ENCODE measurements at regions not wholly inside any gene's neighbourhood (a gene's known extent, or its start where the extent isn't known, plus 50 kb on each side); places are given as distances from the start of the nearest gene placed in this dataset.

DNA sequence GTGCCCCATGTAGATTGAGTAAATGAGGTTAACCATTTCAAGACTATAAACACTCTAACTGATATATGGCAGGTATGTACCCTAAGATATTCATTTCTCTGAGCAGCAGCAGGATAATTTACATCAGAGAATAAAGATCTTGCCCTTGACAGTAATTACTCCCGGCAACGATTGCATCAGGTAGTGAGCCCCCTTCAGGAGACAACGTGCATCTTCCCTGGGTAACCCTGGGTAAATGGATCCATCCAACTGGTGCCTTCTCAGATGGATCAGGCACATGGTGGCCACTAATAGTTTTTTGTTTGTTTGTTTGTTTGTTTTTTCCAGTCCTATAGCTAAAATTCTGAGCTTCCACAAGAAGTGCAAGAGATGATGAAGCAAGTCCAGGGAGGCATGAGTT lies 469.4 kb upstream of the SLC35B3 start:
- H2AK5ac ChIP-seq (ENCODE audit: insufficient read length, low read length): no peak overlapping the region
- Mint-ChIP-seq H3K4me3 (no peak overlapping the region), H3K27me3 (ENCODE audit: low read depth) (no peaks in the 10 kb centered on the region), H3K36me3 (ENCODE audit: insufficient read depth in 1 of 3, low read depth in 3 of 3) (no peaks in the 10 kb centered on the region), H3K4me1 (no peaks in the 10 kb centered on the region), H3K9me3 (no peaks in the 10 kb centered on the region), H3K27ac (no peak overlapping the region)
- H3K79me1 ChIP-seq (ENCODE audit: insufficient read depth, low read depth, low read length, poor library complexity, severe bottlenecking): no peaks in the 10 kb centered on the region
- H3K9me3 ChIP-seq (ENCODE audit: control insufficient read depth, low read depth, low read length): no peaks in the 10 kb centered on the region
- TF ChIP-seq, protein P1, sequence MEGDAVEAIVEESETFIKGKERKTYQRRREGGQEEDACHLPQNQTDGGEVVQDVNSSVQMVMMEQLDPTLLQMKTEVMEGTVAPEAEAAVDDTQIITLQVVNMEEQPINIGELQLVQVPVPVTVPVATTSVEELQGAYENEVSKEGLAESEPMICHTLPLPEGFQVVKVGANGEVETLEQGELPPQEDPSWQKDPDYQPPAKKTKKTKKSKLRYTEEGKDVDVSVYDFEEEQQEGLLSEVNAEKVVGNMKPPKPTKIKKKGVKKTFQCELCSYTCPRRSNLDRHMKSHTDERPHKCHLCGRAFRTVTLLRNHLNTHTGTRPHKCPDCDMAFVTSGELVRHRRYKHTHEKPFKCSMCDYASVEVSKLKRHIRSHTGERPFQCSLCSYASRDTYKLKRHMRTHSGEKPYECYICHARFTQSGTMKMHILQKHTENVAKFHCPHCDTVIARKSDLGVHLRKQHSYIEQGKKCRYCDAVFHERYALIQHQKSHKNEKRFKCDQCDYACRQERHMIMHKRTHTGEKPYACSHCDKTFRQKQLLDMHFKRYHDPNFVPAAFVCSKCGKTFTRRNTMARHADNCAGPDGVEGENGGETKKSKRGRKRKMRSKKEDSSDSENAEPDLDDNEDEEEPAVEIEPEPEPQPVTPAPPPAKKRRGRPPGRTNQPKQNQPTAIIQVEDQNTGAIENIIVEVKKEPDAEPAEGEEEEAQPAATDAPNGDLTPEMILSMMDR (conservative IDR thresholded peaks at IDR 0.05): peak; percentile 75
- DNase-seq: peak; percentile 52
- no peak overlapping the region for H2BK20ac ChIP-seq (ENCODE audit: low read depth, low read length, poor library complexity, severe bottlenecking)
- no peaks in the 10 kb centered on the region for H3K27me3 ChIP-seq (ENCODE audit: insufficient read depth, low read length)
- no peak overlapping the region for H4K8ac ChIP-seq (replicated peaks; ENCODE audit: insufficient read length, low read depth, low read length)
- no peak overlapping the region for H3K18ac ChIP-seq (ENCODE audit: insufficient read length, low read depth, low read length)
- WGBS (ENCODE audit: extremely low coverage, insufficient read length, low lambda C conversion rate): no CpG with 5 or more reads among the region's 3 CpGs
- no peak overlapping the region for H3K56ac ChIP-seq (ENCODE audit: insufficient read length, low read depth, low read length)
- H3K27ac ChIP-seq (ENCODE audit: insufficient read length, low read depth, low read length): no peak overlapping the region
- no peaks in the 10 kb centered on the region for H3K4me1 ChIP-seq (ENCODE audit: insufficient read depth, low read length)
- H2BK120ac ChIP-seq (ENCODE audit: low read depth, low read length, poor library complexity, severe bottlenecking): no peak overlapping the region
- no peak overlapping the region for H2BK12ac ChIP-seq (ENCODE audit: insufficient read length, low read depth, low read length)
- H3K79me2 ChIP-seq (ENCODE audit: insufficient read depth, low read length): no peaks in the 10 kb centered on the region
- H3K4me2 ChIP-seq (ENCODE audit: insufficient read depth, insufficient read length, low read length): no peak overlapping the region
- no peak overlapping the region for H2AFZ ChIP-seq (ENCODE audit: low read length)
- H4K91ac ChIP-seq (ENCODE audit: insufficient read length, low read depth, low read length): no peak overlapping the region
- H3K23ac ChIP-seq (ENCODE audit: insufficient read length, low read depth, low read length): no peak overlapping the region
- H3K9ac ChIP-seq (ENCODE audit: extremely low read depth, insufficient read length, low read length): no peak overlapping the region
- no peak overlapping the region for H4K5ac ChIP-seq (ENCODE audit: insufficient read length, low read depth, low read length)
- H3K4ac ChIP-seq (ENCODE audit: low read depth, low read length): no peak overlapping the region
- H2BK5ac ChIP-seq (ENCODE audit: insufficient read length, low read length): no peak overlapping the region
- H4K20me1 ChIP-seq (ENCODE audit: control insufficient read depth, insufficient read depth, insufficient read length): no peaks in the 10 kb centered on the region
- no peak overlapping the region for H3K14ac ChIP-seq (ENCODE audit: insufficient read depth, low read length)
- no peak overlapping the region for H3T11ph ChIP-seq (ENCODE audit: low read length)
- no peaks in the 10 kb centered on the region for H3K23me2 ChIP-seq (ENCODE audit: insufficient read length, low read depth, low read length, poor library complexity, severe bottlenecking)
- no peak overlapping the region for H2BK15ac ChIP-seq (ENCODE audit: low read depth, low read length)

All from H9 (cell line).